ENCODE measurements at regions not wholly inside any gene's neighbourhood (a gene's known extent, or its start where the extent isn't known, plus 50 kb on each side); places are given as distances from the start of the nearest gene placed in this dataset.

- no peaks in the 10 kb centered on the region for H3K9me3 ChIP-seq (ENCODE audit: control insufficient read depth, insufficient read depth, low read length)
- no peak overlapping the region for H3K4me3 Mint-ChIP-seq
- peaks cover 18 to 19% of the 10 kb centered on the region in 2 donors for H3K9me3 Mint-ChIP-seq
- WGBS (ENCODE audit: insufficient coverage), result 80% methylated on average over 1 of the region's 2 CpGs
- intact Hi-C loops (cut with micrococcal nuclease), result no loop called here
- no peak overlapping the region for H3K4me3 ChIP-seq (ENCODE audit: low read length)
- TF ChIP-seq CTCF (IDR thresholded peaks at IDR 0.05), result no peak
- no peak overlapping the region for H3K27ac ChIP-seq (ENCODE audit: low read length)
- no peak for ATAC-seq
- H3K27ac Mint-ChIP-seq, result no peak overlapping the region
- peaks cover under 1% of the 10 kb centered on the region for H3K36me3 Mint-ChIP-seq
- no peaks in the 10 kb centered on the region for H3K36me3 ChIP-seq (ENCODE audit: control insufficient read depth, insufficient read depth, low read length)
- DNase-seq, result no peak
- H3K4me1 ChIP-seq (ENCODE audit: control insufficient read depth, insufficient read depth, low read length), result no peaks in the 10 kb centered on the region
- H3K27me3 ChIP-seq (ENCODE audit: control insufficient read depth, insufficient read depth, low read length), result no peaks in the 10 kb centered on the region
- H3K27me3 Mint-ChIP-seq (ENCODE audit: low read depth in 2 of 2), result no peaks in the 10 kb centered on the region
- H3K4me1 Mint-ChIP-seq, result no peaks in the 10 kb centered on the region
Measured at GRCh38 chr2:49403637-49404036, 249.3 kb upstream of the FSHR start.

GRCh38 chr2:49379406-49379805 lies 225.1 kb upstream of the FSHR start:
- DNase-seq (no peak), ATAC-seq (no peak)
- H3K4me1 Mint-ChIP-seq, result no peaks in the 10 kb centered on the region
- TF ChIP-seq CTCF (IDR thresholded peaks at IDR 0.05), result no peak
- no peaks in the 10 kb centered on the region for H3K36me3 ChIP-seq (ENCODE audit: control insufficient read depth, insufficient read depth, low read length)
- no peaks in the 10 kb centered on the region for H3K27me3 ChIP-seq (ENCODE audit: control insufficient read depth, insufficient read depth, low read length)
- H3K36me3 Mint-ChIP-seq, result peaks cover 12% of the 10 kb centered on the region
- H3K4me3 ChIP-seq (ENCODE audit: low read length), result no peak overlapping the region
- no peaks in the 10 kb centered on the region for H3K9me3 ChIP-seq (ENCODE audit: control insufficient read depth, insufficient read depth, low read length)
- H3K27ac Mint-ChIP-seq, result no peak overlapping the region
- intact Hi-C loops (cut with micrococcal nuclease), result no loop called here
- no peaks in the 10 kb centered on the region for H3K27me3 Mint-ChIP-seq (ENCODE audit: low read depth in 2 of 2)
- peaks cover 17 to 18% of the 10 kb centered on the region in 2 donors for H3K9me3 Mint-ChIP-seq
- no peak overlapping the region for H3K27ac ChIP-seq (ENCODE audit: low read length)
- H3K4me3 Mint-ChIP-seq, result no peak overlapping the region
- WGBS (ENCODE audit: insufficient coverage), result no CpG with 5 or more reads among the region's 1 CpG
- no peaks in the 10 kb centered on the region for H3K4me1 ChIP-seq (ENCODE audit: control insufficient read depth, insufficient read depth, low read length)

- no peak for TF ChIP-seq CTCF (IDR thresholded peaks at IDR 0.05)
- DNase-seq, result no peak
- Mint-ChIP-seq H3K4me3 (no peak overlapping the region), H3K36me3 (no peaks in the 10 kb centered on the region), H3K4me1 (no peaks in the 10 kb centered on the region), H3K27me3 (ENCODE audit: low read depth in 2 of 2) (no peaks in the 10 kb centered on the region), H3K9me3 (peaks cover 5 to 7% of the 10 kb centered on the region in 2 donors), H3K27ac (no peak overlapping the region)
- no peak overlapping the region for H3K4me3 ChIP-seq (ENCODE audit: low read length)
- ATAC-seq, result no peak
- H3K27ac ChIP-seq (ENCODE audit: low read length), result no peak overlapping the region
- H3K36me3 ChIP-seq (ENCODE audit: control insufficient read depth, insufficient read depth, low read length), result no peaks in the 10 kb centered on the region
- no peaks in the 10 kb centered on the region for H3K27me3 ChIP-seq (ENCODE audit: control insufficient read depth, insufficient read depth, low read length)
- no peaks in the 10 kb centered on the region for H3K9me3 ChIP-seq (ENCODE audit: control insufficient read depth, insufficient read depth, low read length)
- intact Hi-C loops (cut with micrococcal nuclease), result no loop called here
- no peaks in the 10 kb centered on the region for H3K4me1 ChIP-seq (ENCODE audit: control insufficient read depth, insufficient read depth, low read length)
Measured at GRCh38 chr2:49371128-49371701, 216.9 kb upstream of the FSHR start.

GRCh38 chr2:49369650-49370049 lies 215.3 kb upstream of the FSHR start:
- H3K4me1 Mint-ChIP-seq, result no peaks in the 10 kb centered on the region
- WGBS (ENCODE audit: insufficient coverage), result 72% methylated on average over 5 of the region's 6 CpGs
- Histone ChIP-seq H3K27me3 (ENCODE audit: control insufficient read depth, insufficient read depth, low read length) (no peaks in the 10 kb centered on the region), H3K4me1 (ENCODE audit: control insufficient read depth, insufficient read depth, low read length) (no peaks in the 10 kb centered on the region), H3K27ac (ENCODE audit: low read length) (no peak overlapping the region), H3K4me3 (ENCODE audit: low read length) (no peak overlapping the region), H3K36me3 (ENCODE audit: control insufficient read depth, insufficient read depth, low read length) (no peaks in the 10 kb centered on the region), H3K9me3 (ENCODE audit: control insufficient read depth, insufficient read depth, low read length) (no peaks in the 10 kb centered on the region)
- intact Hi-C loops (cut with micrococcal nuclease), result no loop called here
- ATAC-seq, result no peak
- peaks cover 5 to 7% of the 10 kb centered on the region in 2 donors for H3K9me3 Mint-ChIP-seq
- H3K4me3 Mint-ChIP-seq, result no peak overlapping the region
- no peak for TF ChIP-seq CTCF (IDR thresholded peaks at IDR 0.05)
- no peak for DNase-seq
- no peaks in the 10 kb centered on the region for H3K27me3 Mint-ChIP-seq (ENCODE audit: low read depth in 2 of 2)
- no peaks in the 10 kb centered on the region for H3K36me3 Mint-ChIP-seq
- no peak overlapping the region for H3K27ac Mint-ChIP-seq

Measured in natural killer cell (primary cell).